HCT116 (cell line): ENCODE measurements at regions not wholly inside any gene's neighbourhood (a gene's known extent, or its start where the extent isn't known, plus 50 kb on each side); places are given as distances from the start of the nearest gene placed in this dataset.

Source experiments
- ELF1 ChIP-seq: IDR thresholded peaks from 2 replicates; pipeline ENCODE4 v1.6.1; 2012; ENCODE audit warnings: low read depth, borderline replicate concordance
- FOSL1 ChIP-seq: IDR thresholded peaks from 2 replicates; pipeline ENCODE4 v1.6.1; 2012; ENCODE audit warnings: low read depth
- TF ChIP-seq, protein P1 (sequence below), 3 experiments: fragments of 200-600 bp in 1 of 3; sonication (generic) in 1 of 3; IDR thresholded peaks in 2 of 3; conservative IDR thresholded peaks in 1 of 3; 2 replicates each; pipeline ENCODE4 v1.5.1; 2012 to 2017; ENCODE audit warnings: low read depth in 2 of 3, low read length in 2 of 3, antibody characterized with exemption in 1 of 3, borderline replicate concordance in 1 of 3, control low read depth in 1 of 3, mild to moderate bottlenecking in 1 of 3, mixed read lengths in 1 of 3, mixed run types in 1 of 3, moderate library complexity in 1 of 3; ENCODE audit not compliant: insufficient read depth in 1 of 3

DNA sequence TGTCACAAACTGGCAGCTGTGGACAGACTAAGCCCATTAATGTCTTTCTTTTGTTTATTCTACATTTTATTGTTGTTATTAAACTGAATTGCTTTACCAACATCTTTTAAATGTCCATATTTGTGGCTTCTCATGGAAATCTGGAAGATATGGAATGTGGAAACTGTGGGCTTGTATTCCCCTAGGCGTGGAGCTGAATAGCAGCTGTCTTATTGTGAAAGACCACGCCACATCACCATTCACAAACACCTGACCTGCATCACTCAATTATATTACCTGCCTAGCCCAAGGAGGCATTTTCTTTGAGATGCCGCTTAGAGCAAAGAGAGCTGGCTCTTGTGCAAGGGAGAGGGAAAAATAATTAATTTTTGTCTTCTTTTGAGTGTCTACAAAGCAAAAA is 96.9 kb upstream of the GPRIN3 start:
- TF ChIP-seq, protein P1, sequence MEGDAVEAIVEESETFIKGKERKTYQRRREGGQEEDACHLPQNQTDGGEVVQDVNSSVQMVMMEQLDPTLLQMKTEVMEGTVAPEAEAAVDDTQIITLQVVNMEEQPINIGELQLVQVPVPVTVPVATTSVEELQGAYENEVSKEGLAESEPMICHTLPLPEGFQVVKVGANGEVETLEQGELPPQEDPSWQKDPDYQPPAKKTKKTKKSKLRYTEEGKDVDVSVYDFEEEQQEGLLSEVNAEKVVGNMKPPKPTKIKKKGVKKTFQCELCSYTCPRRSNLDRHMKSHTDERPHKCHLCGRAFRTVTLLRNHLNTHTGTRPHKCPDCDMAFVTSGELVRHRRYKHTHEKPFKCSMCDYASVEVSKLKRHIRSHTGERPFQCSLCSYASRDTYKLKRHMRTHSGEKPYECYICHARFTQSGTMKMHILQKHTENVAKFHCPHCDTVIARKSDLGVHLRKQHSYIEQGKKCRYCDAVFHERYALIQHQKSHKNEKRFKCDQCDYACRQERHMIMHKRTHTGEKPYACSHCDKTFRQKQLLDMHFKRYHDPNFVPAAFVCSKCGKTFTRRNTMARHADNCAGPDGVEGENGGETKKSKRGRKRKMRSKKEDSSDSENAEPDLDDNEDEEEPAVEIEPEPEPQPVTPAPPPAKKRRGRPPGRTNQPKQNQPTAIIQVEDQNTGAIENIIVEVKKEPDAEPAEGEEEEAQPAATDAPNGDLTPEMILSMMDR (IDR thresholded peaks at IDR 0.05 in 2 of 3, conservative IDR thresholded peaks at IDR 0.05 in 1 of 3; ENCODE audit: borderline replicate concordance in 1 of 3, insufficient read depth in 1 of 3, low read depth in 2 of 3, low read length in 2 of 3): no peak
- TF ChIP-seq ELF1: no peak
- TF ChIP-seq FOSL1: no peak
